Mucosa of descending colon (tissue), 3 donors: ENCODE measurements at regions not wholly inside any gene's neighbourhood (a gene's known extent, or its start where the extent isn't known, plus 50 kb on each side); places are given as distances from the start of the nearest gene placed in this dataset.

ENCODE experiments used
- ATAC-seq: fragments of 200-7000 bp; cut with Tn5 transposase; one replicate; pipeline ENCODE4 v1.9.1; 2020; ENCODE audit warnings: mild to moderate bottlenecking, moderate library complexity
- DNase-seq, 3 donors: peaks; one replicate each; pipeline ENCODE4 v3.0.0-alpha.2; 2020
- H3K36me3 ChIP-seq: fragments of 200-600 bp; one replicate; pipeline ENCODE4 v1.8.0; 2021; ENCODE audit warnings: low read depth, mild to moderate bottlenecking
- H3K4me1 ChIP-seq: fragments of 200-600 bp; one replicate; pipeline ENCODE4 v1.8.0; 2021; ENCODE audit warnings: low read depth, mild to moderate bottlenecking
- H3K4me3 ChIP-seq: fragments of 200-600 bp; one replicate; pipeline ENCODE4 v1.8.0; 2021; ENCODE audit warnings: mild to moderate bottlenecking
- H3K9me3 ChIP-seq: fragments of 200-600 bp; one replicate; pipeline ENCODE4 v1.8.0; 2021; ENCODE audit warnings: mild to moderate bottlenecking
- intact Hi-C, 2 donors: fragments of 100-400 bp; cut with DNase I in 1 of 2; cut with micrococcal nuclease in 1 of 2; formaldehyde crosslinking; loops; one replicate each; pipeline versions ENCODE4 v1.11.0 to v1.11.1; 2022; cut with DNase I, micrococcal nuclease
- TF ChIP-seq, protein P1 (sequence below): fragments of 200-600 bp; IDR thresholded peaks from one replicate; pipeline ENCODE4 v1.8.0; 2022; ENCODE audit warnings: antibody characterized with exemption, mild to moderate bottlenecking
- donor health status: DM: no; HTN: no; CAD: no; lungs with moderate emphysema.
- donor health status: DM: no; HTN: no; CAD: no.
- donor health status: DM: no; HTN: yes; CAD: no.

- Histone ChIP-seq H3K36me3 (no peaks in the 10 kb centered on the region), H3K4me1 (no peaks in the 10 kb centered on the region), H3K4me3 (no peak overlapping the region), H3K9me3 (no peaks in the 10 kb centered on the region)
- no peak for DNase-seq
- intact Hi-C loops, result no loop called here
- no peak for ATAC-seq
- TF ChIP-seq, protein P1, sequence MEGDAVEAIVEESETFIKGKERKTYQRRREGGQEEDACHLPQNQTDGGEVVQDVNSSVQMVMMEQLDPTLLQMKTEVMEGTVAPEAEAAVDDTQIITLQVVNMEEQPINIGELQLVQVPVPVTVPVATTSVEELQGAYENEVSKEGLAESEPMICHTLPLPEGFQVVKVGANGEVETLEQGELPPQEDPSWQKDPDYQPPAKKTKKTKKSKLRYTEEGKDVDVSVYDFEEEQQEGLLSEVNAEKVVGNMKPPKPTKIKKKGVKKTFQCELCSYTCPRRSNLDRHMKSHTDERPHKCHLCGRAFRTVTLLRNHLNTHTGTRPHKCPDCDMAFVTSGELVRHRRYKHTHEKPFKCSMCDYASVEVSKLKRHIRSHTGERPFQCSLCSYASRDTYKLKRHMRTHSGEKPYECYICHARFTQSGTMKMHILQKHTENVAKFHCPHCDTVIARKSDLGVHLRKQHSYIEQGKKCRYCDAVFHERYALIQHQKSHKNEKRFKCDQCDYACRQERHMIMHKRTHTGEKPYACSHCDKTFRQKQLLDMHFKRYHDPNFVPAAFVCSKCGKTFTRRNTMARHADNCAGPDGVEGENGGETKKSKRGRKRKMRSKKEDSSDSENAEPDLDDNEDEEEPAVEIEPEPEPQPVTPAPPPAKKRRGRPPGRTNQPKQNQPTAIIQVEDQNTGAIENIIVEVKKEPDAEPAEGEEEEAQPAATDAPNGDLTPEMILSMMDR, result no peak
These were observed 276.7 kb upstream of the MEOX2 start for GRCh38 chr7:15963206-15963605.

DNA sequence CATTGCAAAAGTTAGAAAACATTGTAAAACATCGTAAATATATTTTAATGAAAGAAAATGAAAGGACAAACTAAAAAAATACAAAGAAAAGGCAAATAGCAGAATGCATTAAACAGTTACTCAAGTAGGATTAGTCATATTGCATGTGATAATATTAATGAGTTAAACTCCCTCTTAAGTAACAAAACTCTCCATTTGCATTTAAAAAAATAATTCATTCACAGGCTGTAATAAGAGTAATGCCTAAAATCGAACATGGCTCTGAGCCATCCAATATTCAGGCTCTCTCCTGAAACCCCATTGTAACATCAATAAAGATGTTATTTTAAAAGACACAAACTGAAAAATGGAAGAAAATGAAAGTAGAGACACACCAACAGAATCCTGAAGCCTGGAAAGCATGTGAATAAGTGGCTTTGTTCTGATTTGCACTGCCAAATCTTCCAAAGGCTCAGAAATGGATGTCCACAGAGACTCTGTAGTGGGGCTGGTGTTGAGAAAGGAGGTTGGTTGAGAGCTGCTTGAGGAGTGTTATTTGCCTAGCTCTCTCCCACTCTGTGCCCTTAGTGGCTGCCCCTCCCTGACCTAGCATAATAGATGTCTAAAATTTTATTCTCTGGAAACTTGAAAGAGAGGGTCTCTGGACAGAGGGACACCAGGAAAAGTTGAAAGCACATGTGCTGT, 268.3 kb upstream of the MEOX2 start:
- no peaks in the 10 kb centered on the region for H3K9me3 ChIP-seq
- H3K4me1 ChIP-seq, result no peaks in the 10 kb centered on the region
- H3K4me3 ChIP-seq, result no peak overlapping the region
- TF ChIP-seq, protein P1, result no peak
- ATAC-seq (no peak), DNase-seq (no peak)
- H3K36me3 ChIP-seq, result no peaks in the 10 kb centered on the region
- intact Hi-C loops, result no loop called here

DNA sequence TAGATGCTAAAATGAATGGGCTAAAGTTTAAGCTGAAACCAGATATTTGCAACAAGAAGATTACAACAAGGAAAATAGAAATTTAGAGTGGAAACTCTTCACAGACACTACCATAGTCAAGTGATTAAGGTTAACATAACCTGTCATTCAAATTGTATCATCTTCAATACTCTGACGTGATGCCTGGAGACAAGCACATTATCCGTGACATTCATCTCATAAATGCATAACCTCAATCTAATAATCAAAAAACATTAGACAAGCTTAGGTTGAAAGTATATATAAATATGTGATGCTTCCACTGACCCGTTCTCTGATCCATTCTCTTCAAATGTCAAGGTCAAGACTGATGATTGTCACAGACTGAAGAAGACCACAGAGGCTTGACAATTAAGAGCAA, 263.8 kb upstream of the MEOX2 start:
- Histone ChIP-seq H3K4me1 (no peaks in the 10 kb centered on the region), H3K9me3 (no peaks in the 10 kb centered on the region), H3K36me3 (no peaks in the 10 kb centered on the region), H3K4me3 (no peak overlapping the region)
- TF ChIP-seq, protein P1, result no peak
- intact Hi-C loops, result no loop called here
- ATAC-seq (no peak), DNase-seq (no peak)

DNA sequence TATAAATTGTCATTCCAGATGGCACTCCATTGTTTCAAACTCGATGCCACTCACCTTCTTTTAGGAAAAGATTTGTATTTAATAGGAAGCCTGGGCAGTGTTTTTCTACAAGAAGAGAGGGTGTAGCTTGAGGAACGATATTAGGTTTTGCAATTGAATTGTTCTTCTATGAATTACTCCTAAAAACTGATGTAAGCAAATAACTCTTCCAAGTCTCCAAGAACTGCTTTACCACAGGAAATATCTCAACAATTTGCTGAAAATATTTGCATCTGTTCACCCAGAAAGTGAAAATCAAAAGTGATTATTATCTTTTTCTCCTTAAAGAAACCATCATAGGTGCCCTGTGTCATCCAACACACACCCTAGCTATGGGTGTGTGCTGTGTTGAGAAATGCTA, 261.3 kb upstream of the MEOX2 start:
- H3K4me1 ChIP-seq, result no peaks in the 10 kb centered on the region
- intact Hi-C loops, result no loop called here
- DNase-seq, result no peak
- H3K36me3 ChIP-seq, result no peaks in the 10 kb centered on the region
- no peaks in the 10 kb centered on the region for H3K9me3 ChIP-seq
- H3K4me3 ChIP-seq, result no peak overlapping the region
- TF ChIP-seq, protein P1, result no peak
- no peak for ATAC-seq

GRCh38 chr7:15938115-15938514, 251.6 kb upstream of the MEOX2 start:
- no peaks in the 10 kb centered on the region for H3K36me3 ChIP-seq
- TF ChIP-seq, protein P1, result no peak
- no peak for DNase-seq
- H3K4me1 ChIP-seq, result no peaks in the 10 kb centered on the region
- no peak for ATAC-seq
- H3K4me3 ChIP-seq, result no peak overlapping the region
- no peaks in the 10 kb centered on the region for H3K9me3 ChIP-seq
- intact Hi-C loops, result no loop called here

DNA sequence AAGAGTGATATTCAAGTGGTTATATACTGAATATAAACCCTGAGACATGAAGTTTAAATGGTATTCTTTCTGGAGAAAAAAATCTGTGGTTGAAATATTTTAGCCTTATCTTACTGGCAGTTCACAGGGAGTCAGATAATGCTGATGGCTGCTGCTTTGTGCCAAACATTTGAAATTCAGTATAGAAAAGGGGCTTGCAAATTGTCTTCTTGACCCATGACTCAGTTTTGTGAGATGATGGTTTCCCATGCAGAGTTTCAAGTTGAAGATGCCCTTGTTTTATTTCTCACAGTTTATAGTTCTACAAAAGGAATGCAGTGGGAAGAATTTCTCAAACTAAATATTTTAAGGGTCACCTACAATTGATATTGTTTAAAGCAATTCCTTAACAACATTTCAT, 251.1 kb upstream of the MEOX2 start:
- H3K4me3 ChIP-seq, result no peak overlapping the region
- DNase-seq (no peak), ATAC-seq (no peak)
- no peaks in the 10 kb centered on the region for H3K4me1 ChIP-seq
- intact Hi-C loops, result no loop called here
- TF ChIP-seq, protein P1, result no peak
- H3K9me3 ChIP-seq, result no peaks in the 10 kb centered on the region
- no peaks in the 10 kb centered on the region for H3K36me3 ChIP-seq
